Glutamatergic neuron (in vitro differentiated cells): ENCODE measurements at regions not wholly inside any gene's neighbourhood (a gene's known extent, or its start where the extent isn't known, plus 50 kb on each side); places are given as distances from the start of the nearest gene placed in this dataset.
A peak's percentile ranks its signal among the peaks of the same experiment; 100 is the strongest.

Experiments used
- DNase-seq: peaks from one replicate; pipeline ENCODE4 v3.0.0; 2022
- H3K27ac Mint-ChIP-seq: one replicate; pipeline ENCODE4 v1.8.0; 2020; ENCODE audit warnings: mild to moderate bottlenecking, mixed read lengths, inconsistent platforms; ENCODE audit not compliant: unreplicated experiment
- H3K27me3 Mint-ChIP-seq: one replicate; pipeline ENCODE4 v1.8.0; 2020; ENCODE audit warnings: mild to moderate bottlenecking, moderate library complexity, mixed read lengths, inconsistent platforms; ENCODE audit not compliant: unreplicated experiment
- H3K36me3 Mint-ChIP-seq: one replicate; pipeline ENCODE4 v1.8.0; 2020; ENCODE audit warnings: mild to moderate bottlenecking, mixed read lengths, inconsistent platforms; ENCODE audit not compliant: unreplicated experiment
- H3K4me1 Mint-ChIP-seq: one replicate; pipeline ENCODE4 v1.8.0; 2020; ENCODE audit warnings: mild to moderate bottlenecking, low read depth, mixed read lengths, inconsistent platforms; ENCODE audit not compliant: unreplicated experiment
- H3K4me3 Mint-ChIP-seq: one replicate; pipeline ENCODE4 v1.8.0; 2020; ENCODE audit warnings: mild to moderate bottlenecking, mixed read lengths, inconsistent platforms; ENCODE audit not compliant: unreplicated experiment
- H3K9me3 Mint-ChIP-seq: one replicate; pipeline ENCODE4 v1.8.0; 2020; ENCODE audit warnings: mild to moderate bottlenecking, moderate library complexity, mixed read lengths, inconsistent platforms; ENCODE audit not compliant: unreplicated experiment
- CTCF ChIP-seq: fragments of 200-600 bp; sonication (generic); IDR thresholded peaks from one replicate; pipeline ENCODE4 v1.5.0; 2021; ENCODE audit not compliant: partially characterized antibody, unreplicated experiment

GRCh38 chr12:124210991-124211577 is 83.8 kb upstream of the RFLNA start:
- H3K4me3 Mint-ChIP-seq, result no peak overlapping the region
- H3K4me1 Mint-ChIP-seq, result peaks cover 8% of the 10 kb centered on the region
- DNase-seq, result no peak
- H3K27me3 Mint-ChIP-seq, result no peaks in the 10 kb centered on the region
- no peak overlapping the region for H3K27ac Mint-ChIP-seq
- no peak for TF ChIP-seq CTCF
- peaks cover 20% of the 10 kb centered on the region for H3K36me3 Mint-ChIP-seq
- H3K9me3 Mint-ChIP-seq, result peaks cover 3% of the 10 kb centered on the region

- no peak for TF ChIP-seq CTCF
- peaks cover 22% of the 10 kb centered on the region for H3K36me3 Mint-ChIP-seq
- H3K4me1 Mint-ChIP-seq, result peaks cover 8% of the 10 kb centered on the region
- H3K9me3 Mint-ChIP-seq, result peaks cover 3% of the 10 kb centered on the region
- H3K27me3 Mint-ChIP-seq, result no peaks in the 10 kb centered on the region
- DNase-seq, result no peak
- no peak overlapping the region for H3K27ac Mint-ChIP-seq
- H3K4me3 Mint-ChIP-seq, result no peak overlapping the region
Observed at GRCh38 chr12:124211753-124212152, 83.1 kb upstream of the RFLNA start.

GRCh38 chr12:124213666-124214347 is 81.1 kb upstream of the RFLNA start:
- no peak for DNase-seq
- no peak overlapping the region for H3K4me3 Mint-ChIP-seq

GRCh38 chr12:124214574-124214973 is 80.3 kb upstream of the RFLNA start:
- no peaks in the 10 kb centered on the region for H3K27me3 Mint-ChIP-seq
- TF ChIP-seq CTCF, result no peak
- peaks cover 22% of the 10 kb centered on the region for H3K36me3 Mint-ChIP-seq
- no peak for DNase-seq
- peaks cover 7% of the 10 kb centered on the region for H3K4me1 Mint-ChIP-seq
- no peak overlapping the region for H3K27ac Mint-ChIP-seq
- peaks cover 3% of the 10 kb centered on the region for H3K9me3 Mint-ChIP-seq
- no peak overlapping the region for H3K4me3 Mint-ChIP-seq

More at GRCh38 chr12:124213666-124214347, 81.1 kb upstream of the RFLNA start:
- Mint-ChIP-seq H3K36me3 (peaks cover 22% of the 10 kb centered on the region), H3K27me3 (no peaks in the 10 kb centered on the region), H3K4me1 (peaks cover 7% of the 10 kb centered on the region), H3K9me3 (peaks cover 3% of the 10 kb centered on the region), H3K27ac (peak overlapping the region; percentile 52)
- no peak for TF ChIP-seq CTCF

- Mint-ChIP-seq H3K4me3 (no peak overlapping the region), H3K36me3 (peaks cover 28% of the 10 kb centered on the region), H3K27ac (no peak overlapping the region), H3K27me3 (peaks cover 1% of the 10 kb centered on the region), H3K9me3 (peaks cover 6% of the 10 kb centered on the region), H3K4me1 (peaks cover 9% of the 10 kb centered on the region)
- DNase-seq, result no peak
- no peak for TF ChIP-seq CTCF
Observed at GRCh38 chr12:124216966-124217365, 77.9 kb upstream of the RFLNA start.
